DMS114 treated with DMSO at 0.1 percent for 48 hours (cell line): ENCODE measurements at regions not wholly inside any gene's neighbourhood (a gene's known extent, or its start where the extent isn't known, plus 50 kb on each side); places are given as distances from the start of the nearest gene placed in this dataset.

Experiments
- DNase-seq: peaks from one replicate; lab custom pipeline; 2025; ENCODE audit not compliant: unreplicated experiment; lab: John Stamatoyannopoulos, UW

DNA sequence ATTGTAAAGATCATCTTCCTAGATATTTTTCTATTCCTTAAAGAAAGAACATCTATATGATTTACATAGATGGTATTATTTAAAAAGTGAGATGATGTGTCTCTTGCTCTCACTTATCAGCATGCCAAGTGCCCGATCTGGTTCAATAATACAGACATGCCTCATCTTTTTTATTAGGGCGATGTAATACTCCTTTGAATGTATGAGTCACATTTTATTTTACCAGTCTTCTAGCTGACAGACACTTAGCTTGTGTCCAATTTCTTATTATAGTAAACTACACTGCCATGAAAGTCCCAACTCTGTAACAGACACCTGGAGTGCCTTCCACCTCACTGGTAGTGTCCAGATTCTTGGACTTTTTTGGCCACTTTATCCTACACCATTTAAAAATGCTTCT, 586.6 kb upstream of the BTBD3 start:
- DNase-seq: no peak

DNA sequence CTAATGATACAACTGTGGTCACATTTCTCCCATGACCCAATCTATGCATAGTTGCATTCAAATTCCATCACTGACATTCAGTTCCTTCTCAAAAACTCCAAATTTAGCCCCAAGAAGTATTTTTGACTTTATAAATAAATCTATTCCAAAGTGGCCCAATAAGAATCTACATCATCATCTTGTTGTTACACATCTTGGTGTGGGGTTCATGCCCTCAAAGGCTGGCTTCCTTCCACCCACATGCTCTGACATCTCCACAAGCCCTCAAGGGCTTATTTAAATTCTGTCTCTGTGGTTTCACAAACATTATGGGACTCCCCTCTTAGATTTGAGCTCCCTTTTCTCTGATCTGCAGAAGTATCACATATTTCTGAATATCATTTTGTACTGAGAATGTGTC, 585.3 kb upstream of the BTBD3 start:
- no peak for DNase-seq

DNA sequence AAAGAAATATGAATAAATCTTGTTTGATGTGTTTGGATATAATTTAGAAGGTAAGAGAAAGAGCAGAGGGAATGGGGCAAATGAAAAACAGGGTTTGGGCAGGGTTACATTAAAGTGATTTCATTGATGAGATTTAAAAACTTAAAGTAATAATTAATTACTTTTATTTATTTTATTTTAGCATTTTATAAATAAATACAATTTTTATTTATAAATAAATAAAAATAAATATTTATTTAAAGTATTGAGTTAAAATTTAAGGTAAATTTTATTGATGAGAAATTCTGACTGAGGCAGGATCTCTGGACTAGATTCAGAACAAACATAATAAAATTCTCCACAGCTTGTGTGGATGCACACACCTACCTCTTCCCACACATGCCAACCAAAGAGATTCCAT, 584.1 kb upstream of the BTBD3 start:
- DNase-seq: no peak

DNA sequence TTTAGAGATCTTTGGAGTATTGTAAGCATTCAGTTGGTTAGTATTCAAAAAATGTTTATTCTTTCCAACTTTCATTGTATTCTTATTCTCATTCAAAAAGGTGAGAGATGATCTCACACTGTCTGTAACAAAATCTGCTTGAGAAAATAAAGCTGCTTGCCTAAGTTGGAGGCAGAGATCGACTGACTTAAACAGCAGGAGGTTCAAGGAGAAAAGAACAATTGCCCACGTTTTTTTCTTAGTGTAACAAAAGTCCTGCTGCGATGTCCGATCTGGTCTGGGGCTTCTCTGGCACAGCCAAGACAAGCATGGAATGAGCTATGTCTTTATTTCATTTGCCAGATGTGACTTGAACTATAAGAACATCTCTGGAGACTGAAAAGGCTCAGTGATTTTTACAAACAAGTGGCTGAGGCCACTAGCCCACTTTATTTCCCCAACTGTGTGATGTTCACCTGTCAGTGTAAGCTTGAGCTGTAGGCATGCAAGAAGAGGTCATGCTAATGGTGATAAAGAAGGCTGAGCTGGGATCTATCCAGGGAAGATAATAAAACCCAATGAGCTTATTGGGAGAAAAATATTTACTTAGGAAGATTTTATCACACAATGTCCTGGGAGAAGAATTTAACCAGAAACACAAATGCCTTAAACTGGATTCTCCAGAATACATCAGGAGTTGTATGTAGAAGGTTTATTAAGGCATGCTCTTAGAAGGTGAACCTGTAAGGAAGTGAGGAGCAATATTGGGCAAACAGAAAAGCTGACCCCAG, 580.1 kb upstream of the BTBD3 start:
- DNase-seq: no peak

DNA sequence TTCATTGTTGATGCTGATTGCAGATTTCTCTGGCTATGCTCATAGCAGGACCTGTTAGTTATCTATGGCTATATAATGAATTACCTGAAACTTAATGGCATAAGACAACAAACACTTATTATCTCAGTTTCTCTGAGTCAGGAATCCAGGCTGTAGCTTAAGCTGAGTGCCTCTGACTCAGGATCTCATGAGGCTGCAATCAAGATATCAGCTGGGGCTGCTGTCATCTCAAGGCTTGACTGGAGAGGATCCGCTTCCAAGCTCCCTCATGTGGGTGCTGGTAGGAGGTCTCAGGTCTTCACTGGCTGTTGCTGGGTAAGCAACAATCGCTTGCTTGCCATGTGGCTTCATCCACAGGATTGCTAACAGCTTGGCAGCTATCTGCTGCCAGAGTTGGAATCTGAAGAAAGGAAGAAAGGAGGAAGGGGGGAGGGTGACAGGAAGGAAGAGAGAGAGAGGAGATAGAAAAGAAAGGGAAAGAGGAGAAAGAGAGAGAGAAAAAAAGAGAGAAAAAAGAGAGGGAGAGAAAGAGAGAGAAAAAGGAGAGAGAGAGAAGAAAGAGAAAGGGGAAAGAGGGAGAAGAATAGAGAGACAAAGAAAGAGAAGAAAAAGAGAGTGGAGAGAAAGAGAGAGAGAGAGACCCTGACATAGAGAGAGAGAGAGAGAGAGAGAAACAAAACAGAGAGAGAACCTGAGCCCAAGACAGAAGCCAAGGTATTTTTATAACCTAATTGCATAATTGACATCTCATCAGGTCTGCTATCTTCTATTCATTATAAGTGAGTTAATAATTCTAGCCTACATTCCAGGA, 579.0 kb upstream of the BTBD3 start:
- no peak for DNase-seq

DNA sequence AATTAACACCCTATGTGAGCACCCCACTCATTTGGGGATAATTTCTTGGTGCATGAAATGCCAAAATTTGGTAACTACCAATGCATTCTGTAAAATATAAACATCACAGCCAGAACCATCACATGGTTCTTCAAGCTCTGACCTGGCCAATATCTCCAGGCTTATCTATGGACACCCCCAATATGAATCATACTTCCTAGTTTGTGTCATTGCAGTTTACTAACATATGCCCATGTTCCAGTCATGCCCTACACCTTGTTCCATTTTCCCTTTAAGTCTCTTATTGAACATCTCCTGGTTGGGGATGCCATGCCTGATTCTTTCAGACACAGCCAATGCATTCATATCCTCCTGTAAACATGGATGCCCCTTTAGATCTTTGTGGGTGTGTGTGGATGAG, 572.8 kb upstream of the BTBD3 start:
- no peak for DNase-seq

DNA sequence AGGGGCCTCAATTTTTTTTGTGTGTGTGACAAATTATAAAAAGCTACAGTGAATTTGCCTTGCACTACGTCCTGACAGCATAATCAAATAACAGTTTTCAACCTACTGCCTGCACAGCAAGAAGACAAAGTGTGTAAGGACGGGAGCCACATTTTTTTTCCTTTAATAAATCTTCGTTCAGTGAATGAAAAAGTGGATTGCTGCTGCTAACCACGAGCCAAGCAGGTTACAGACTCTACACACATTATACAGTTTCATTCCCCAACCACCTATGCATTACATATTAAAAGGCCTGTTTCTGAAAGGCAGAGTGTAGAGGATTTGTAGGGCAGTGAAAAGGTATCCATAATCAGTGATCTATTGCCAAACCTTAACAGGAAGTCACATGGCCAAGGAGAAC, 570.0 kb upstream of the BTBD3 start:
- DNase-seq: no peak

DNA sequence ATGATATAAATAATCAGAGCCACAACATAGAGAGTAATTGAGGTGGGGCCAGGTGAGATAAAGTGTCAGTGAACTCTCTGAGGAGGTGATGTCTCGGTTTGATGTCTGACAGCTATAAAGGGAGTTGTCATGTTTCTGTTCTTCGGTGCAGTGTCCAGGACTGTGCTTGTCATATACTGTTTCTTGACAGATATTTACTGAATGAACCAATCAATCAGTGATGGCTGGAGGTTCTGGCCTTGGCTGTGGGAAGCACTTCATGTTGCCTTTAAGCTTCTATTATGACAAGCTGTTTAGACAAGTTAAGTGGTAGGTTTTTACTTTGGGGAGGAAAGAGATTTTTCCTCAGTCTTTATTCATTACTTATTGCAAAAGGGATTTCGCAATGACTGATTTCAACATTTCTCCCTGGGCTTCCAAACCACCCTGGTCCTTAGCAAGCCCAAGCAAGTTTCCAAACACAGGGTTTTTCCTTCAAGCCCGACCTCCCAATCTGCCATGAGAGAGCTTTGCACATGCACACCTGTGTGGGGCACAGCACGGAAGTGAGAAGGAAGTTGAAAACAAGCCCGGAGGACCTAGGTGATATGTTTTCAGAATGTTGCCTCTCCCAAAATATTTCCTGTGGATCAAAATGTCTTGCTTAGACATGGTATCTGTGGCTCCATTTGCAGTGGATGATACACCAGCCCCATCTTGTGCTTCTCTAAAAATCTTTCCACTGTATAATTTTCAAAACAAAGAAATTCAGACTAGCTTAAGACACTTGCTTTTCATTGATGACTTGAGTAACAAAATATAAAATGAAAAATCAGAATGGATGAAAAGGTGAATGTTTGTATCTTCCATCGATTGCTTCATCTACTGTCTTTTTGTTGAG, 567.3 kb upstream of the BTBD3 start:
- no peak for DNase-seq

DNA sequence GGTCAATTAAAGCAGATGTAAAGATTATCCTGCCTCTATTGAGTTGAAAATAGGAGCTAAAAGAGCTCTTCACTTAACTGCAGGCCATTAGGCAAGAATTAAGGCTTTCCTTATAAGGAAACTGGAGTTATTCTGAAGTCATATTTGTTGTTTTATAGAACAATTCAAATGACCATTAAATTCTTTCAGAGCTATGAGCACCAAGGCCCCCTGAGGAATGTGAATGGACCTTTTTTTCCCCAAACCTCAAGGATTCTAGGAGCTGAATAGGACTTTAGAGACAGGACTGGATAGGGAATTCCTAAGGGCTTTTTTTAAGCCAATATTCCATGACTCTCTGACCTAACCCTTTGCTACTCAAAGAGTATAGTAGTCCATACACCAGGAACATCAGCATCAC, 565.7 kb upstream of the BTBD3 start:
- DNase-seq: no peak

DNA sequence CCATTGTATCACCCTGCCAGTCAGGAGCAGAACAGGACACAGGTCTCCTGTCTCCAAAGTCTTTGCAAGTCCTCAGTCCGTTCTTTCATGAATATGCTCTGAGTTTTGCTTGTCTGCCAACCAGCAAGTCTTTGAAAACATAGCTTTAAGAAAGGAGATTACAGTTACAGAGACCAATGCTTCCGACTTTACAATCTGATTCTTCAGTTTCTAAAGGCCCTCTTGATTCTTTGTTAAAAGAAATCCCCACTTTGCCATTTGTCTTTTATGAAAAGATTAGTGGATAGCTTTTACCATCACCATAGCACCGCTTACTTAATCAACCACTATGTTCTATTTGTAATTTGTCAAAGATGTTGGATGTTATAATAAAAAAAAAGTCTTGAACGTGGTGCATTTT, 562.8 kb upstream of the BTBD3 start:
- DNase-seq: no peak

DNA sequence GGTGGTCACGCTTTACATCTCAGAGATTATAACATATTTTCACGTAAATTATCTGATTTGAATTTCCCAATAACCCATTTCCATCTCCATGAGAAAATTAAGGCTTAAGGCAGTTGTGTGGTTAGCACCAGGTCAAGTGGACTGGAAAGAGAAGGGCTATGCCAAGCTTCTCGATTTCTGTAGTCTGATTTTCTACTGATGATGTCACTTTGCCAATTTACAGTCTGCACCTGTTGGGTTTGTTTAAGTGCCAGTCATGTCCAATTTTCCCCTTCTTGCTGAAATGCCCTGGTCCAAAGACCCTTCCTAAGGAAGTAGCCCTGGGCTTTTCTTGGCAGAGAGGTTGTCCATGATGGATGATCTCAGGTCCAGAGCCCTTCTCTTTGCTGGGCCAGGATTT, 562.3 kb upstream of the BTBD3 start:
- DNase-seq: no peak

DNA sequence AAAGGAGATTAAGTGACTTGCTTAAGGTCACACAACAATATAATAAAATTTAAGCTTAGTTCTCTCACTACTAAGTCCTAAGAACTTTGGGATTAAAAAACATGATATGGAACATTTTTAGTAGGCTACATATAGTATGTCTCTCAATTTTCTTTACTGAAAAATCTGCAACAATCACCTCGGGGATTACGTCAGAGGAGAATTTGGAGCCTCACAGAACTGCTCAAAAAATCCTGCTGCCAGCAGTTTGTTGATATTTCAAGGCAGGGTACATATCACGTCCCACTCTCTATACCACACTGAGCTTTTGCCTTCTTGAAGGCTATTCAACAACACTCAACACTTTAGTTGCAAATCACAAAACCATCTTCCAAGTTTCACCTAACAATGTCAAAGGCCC, 561.6 kb upstream of the BTBD3 start:
- no peak for DNase-seq

DNA sequence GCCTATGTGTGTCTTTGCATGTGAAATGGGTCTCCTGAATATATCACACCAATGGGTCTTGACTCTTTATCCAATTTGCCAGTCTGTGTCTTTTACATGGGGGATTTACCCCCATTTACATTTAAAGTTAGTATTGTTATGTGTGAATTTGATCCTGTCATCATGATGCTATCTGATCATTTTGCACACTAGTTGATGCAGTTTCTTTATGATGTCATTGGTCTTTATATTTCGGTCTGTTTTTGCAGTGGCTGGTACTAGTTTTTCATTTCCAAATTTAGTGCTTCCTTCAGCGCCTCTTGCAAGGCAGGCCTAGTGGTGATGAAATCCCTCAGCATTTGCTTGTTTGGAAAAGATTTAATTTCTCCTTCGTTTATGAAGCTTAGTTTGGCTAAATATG, 555.2 kb upstream of the BTBD3 start:
- DNase-seq: no peak

DNA sequence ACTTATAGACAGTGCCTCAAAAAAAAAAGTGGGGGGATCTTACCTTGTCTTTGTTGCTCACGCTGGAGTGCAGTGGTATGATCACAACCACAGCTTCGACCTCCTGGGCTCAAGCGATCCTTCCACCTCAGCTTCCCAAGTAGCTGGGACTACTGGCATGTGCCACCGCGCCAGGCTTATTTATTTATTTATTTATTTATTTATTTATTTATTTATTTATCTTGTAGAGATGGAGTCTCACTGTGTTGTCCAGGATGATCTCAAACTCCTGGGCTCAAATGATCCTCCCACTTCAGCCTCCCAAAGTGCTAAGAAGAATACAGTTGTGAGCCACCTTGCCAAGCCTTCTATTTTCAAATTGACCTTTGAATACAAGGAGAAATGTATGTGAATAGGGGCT, 553.0 kb upstream of the BTBD3 start:
- DNase-seq: no peak

DNA sequence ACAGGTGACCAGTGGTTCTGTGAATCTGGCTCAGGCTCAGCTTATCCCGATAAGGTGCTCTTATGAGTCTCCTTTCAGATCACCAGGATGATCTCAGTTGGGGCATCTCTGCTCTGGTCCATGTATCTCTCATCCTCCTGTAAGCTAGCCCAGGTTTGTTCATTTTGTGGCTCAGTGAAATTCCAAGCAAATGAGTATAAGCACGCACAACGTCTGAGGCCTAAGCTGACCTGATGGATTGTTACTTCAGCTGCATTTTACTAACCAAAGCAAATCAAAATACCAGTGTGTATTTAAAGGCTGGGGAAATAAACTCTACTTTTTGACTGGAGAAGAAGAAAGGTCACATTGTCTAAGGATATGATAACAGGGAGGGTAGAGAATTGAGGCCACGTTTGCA, 551.0 kb upstream of the BTBD3 start:
- DNase-seq: no peak

DNA sequence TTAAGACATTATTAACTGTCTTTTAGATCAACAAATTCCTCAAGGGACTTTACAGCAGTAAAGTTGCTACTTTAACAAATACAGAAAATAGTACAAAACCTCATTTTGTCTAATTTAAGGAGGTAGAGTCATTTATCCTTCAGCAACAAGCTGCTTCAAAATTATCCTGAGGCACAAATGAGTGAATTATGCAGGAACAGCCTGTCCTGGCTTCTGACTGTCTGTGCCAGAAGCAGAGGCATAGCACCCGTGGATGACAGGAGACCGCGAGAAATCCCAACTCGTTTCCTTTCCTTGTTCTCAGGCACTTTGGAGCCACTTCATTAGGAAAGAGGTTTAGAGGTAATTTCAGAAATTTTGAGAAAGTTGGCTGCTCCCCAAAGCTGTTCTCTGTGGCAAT, 549.2 kb upstream of the BTBD3 start:
- no peak for DNase-seq

DNA sequence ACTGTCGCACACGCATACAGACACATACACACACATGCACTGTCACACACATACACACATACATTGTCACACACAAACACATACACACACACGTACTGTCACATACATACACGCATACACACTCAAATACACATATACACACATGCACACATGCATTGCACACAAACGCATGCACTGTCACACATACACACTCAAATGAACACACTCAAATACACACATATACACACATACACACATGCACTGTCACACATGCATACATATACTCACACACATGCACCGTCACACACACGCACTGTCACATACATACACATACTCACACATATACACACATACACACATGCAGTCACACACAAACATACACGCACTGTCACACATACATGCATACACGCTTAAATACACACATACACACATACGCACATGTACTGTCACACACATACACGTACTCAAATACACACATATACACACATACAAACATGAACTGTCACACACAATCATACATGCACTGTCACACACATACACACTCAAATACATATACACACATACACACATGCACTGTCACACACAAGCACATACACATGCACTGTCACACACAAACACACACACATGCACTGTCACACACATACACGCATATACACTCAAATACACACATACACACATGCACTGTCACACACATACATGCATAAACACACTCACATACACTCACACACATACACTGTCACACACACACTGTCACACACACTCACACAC, 548.6 kb upstream of the BTBD3 start:
- DNase-seq: no peak

DNA sequence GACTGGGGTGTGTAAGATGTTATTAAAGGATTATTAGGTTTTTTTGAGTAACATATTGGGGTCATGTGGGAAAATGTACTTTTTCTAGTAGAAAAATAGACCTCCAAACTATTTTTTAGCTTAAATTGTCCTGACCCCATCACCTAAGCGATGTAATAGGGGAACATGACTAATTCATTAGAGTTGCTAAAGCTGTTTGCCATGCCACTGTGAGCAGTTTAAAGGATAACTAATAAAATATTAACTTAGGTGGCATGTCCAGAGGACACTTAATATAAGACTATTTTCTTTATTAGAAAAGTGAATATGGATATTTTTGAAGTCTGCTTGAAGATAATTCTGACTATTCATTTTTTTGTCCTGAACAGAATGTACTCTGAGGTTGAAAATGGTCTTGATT, 545.9 kb upstream of the BTBD3 start:
- DNase-seq: no peak

DNA sequence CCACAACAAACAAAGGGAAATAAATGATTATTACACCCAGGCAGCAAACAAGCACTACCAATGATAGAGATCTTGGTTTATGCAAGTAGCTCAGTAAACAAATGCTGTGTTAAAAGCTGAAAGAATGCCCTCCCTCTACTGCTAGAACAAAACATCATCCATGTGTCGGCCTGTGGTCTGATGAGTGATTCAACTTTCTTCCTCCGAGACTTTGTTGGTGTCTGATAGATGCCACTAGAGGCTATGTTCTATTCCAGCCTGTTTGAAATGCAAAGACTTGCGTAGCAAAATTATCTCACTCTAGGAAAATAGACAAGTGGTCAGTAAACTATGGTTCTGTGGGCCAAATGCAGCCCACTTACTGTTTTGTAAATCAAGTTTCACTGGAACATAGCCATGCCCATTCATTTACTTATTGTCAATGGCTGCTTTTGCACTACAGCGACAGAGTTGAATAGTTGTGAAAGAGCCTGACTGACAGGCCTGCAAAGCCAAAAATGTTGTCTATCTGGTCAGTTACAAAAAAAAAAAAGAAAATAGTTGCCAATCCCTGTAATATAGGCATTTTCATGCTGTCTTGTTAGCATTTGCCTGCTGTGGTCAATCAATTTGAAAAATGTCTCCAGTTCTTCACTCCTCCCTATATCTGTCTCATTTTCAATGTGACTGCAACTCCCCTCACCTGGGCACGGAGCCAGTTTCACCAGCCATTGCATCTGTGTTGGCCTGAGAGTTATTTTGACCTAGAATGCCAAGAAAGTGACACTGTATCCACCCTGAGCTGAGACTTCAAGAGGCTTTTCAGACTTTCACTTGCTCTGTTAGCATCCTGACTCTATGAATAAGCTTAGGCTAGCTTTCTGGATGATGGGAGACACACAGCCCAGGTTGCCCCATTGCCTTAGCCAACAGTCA, 544.6 kb upstream of the BTBD3 start:
- DNase-seq: no peak

DNA sequence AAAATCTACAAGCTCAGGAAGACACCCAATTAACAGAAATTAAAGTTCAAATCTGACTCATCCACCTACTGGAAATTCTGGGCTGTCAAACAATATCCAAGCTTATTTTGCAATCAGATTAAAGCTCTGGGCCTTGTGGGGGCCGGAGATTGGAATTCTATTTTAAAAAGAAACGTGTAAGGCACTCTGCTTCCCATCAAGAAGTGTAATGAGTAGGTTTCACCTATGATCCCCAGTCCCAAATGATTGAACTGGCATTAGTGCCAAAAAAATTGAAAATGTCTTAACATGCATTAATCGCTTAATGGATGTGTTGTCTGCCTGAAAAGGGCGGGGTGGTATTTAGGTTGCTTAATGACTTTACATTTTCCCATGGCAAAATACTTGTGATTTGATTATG, 542.4 kb upstream of the BTBD3 start:
- no peak for DNase-seq
